Mesenchymal stem cell (in vitro differentiated cells and primary cell): ENCODE measurements at regions not wholly inside any gene's neighbourhood (a gene's known extent, or its start where the extent isn't known, plus 50 kb on each side); places are given as distances from the start of the nearest gene placed in this dataset.

Experiments used
- DNase-seq: peaks from one replicate; pipeline ENCODE4 v3.0.0-alpha.2; 2013
- H2AFZ ChIP-seq: one replicate; pipeline ENCODE4 v1.6.1; 2013; ENCODE audit warnings: low read depth, mild to moderate bottlenecking, control low read depth, inconsistent platforms, low read length, moderate library complexity
- H2AK5ac ChIP-seq: 2 replicates; pipeline ENCODE4 v1.6.1; 2013; ENCODE audit warnings: low read length, moderate library complexity, mild to moderate bottlenecking, inconsistent platforms; ENCODE audit not compliant: severe bottlenecking
- H2BK120ac ChIP-seq: one replicate; pipeline ENCODE4 v1.6.1; 2013; ENCODE audit warnings: low read depth, mild to moderate bottlenecking, inconsistent platforms, low read length, moderate library complexity
- H2BK12ac ChIP-seq, 2 experiments: one replicate each; pipeline ENCODE4 v1.6.1; 2013; ENCODE audit warnings: inconsistent platforms in 2 of 2, low read length in 2 of 2, mild to moderate bottlenecking in 2 of 2, moderate library complexity in 2 of 2, control low read depth in 1 of 2
- H2BK15ac ChIP-seq: one replicate; pipeline ENCODE4 v1.6.1; 2013; ENCODE audit warnings: mild to moderate bottlenecking, low read depth, inconsistent platforms; ENCODE audit not compliant: poor library complexity, severe bottlenecking
- H2BK5ac ChIP-seq: 2 replicates; pipeline ENCODE4 v1.6.1; 2013; ENCODE audit warnings: low read depth, mild to moderate bottlenecking, low read length, control low read depth, inconsistent platforms; ENCODE audit not compliant: poor library complexity, severe bottlenecking
- H3K14ac ChIP-seq, 2 experiments: one replicate each; pipeline ENCODE4 v1.6.1; 2013; ENCODE audit warnings: inconsistent platforms in 2 of 2, low read length in 2 of 2, control low read depth in 1 of 2, mild to moderate bottlenecking in 1 of 2, moderate library complexity in 1 of 2
- H3K18ac ChIP-seq, 2 experiments: one replicate each; pipeline ENCODE4 v1.6.1; 2013; ENCODE audit warnings: inconsistent platforms in 2 of 2, low read length in 2 of 2, control low read depth in 1 of 2, low read depth in 1 of 2, mild to moderate bottlenecking in 1 of 2
- H3K23ac ChIP-seq, 2 experiments: one replicate each; pipeline ENCODE4 v1.6.1; 2013; ENCODE audit warnings: inconsistent platforms in 2 of 2, low read length in 2 of 2, mild to moderate bottlenecking in 2 of 2, moderate library complexity in 2 of 2, control low read depth in 1 of 2
- H3K27ac ChIP-seq: 2 replicates; pipeline ENCODE4 v1.5.1; 2013; ENCODE audit warnings: mild to moderate bottlenecking, moderate library complexity, low read length, control low read depth, inconsistent platforms; ENCODE audit not compliant: poor library complexity, severe bottlenecking
- H3K27me3 ChIP-seq, 2 experiments: 2 replicates each; pipeline versions ENCODE4 v1.6.1 to v1.7.0; 2013; ENCODE audit warnings: low read length in 2 of 2, mild to moderate bottlenecking in 2 of 2, moderate library complexity in 2 of 2, control low read depth in 1 of 2, inconsistent platforms in 1 of 2; ENCODE audit not compliant: control insufficient read depth in 1 of 2, insufficient read depth in 1 of 2
- H3K36me3 ChIP-seq, 2 experiments: 2 replicates each; pipeline versions ENCODE4 v1.6.1 to v1.7.0; 2013; ENCODE audit warnings: low read length in 2 of 2, control low read depth in 1 of 2, inconsistent platforms in 1 of 2, low read depth in 1 of 2, mild to moderate bottlenecking in 1 of 2; ENCODE audit not compliant: insufficient read depth in 2 of 2, control insufficient read depth in 1 of 2
- H3K4ac ChIP-seq, 2 experiments: one replicate each; pipeline ENCODE4 v1.6.1; 2013; ENCODE audit warnings: inconsistent platforms in 2 of 2, low read length in 2 of 2, mild to moderate bottlenecking in 2 of 2, moderate library complexity in 2 of 2, control low read depth in 1 of 2, low read depth in 1 of 2
- H3K4me1 ChIP-seq: 2 replicates; pipeline ENCODE4 v1.6.1; 2013; ENCODE audit warnings: low read depth, low read length, control low read depth; ENCODE audit not compliant: control insufficient read depth, insufficient read depth
- H3K4me2 ChIP-seq: 2 replicates; pipeline ENCODE4 v1.6.1; 2013; ENCODE audit warnings: low read length, mild to moderate bottlenecking, inconsistent platforms; ENCODE audit not compliant: poor library complexity, severe bottlenecking
- H3K4me3 ChIP-seq, 2 experiments: 2 replicates each; pipeline versions ENCODE4 v1.5.1 to v1.7.0; 2013; ENCODE audit warnings: low read length in 2 of 2, mild to moderate bottlenecking in 2 of 2, control low read depth in 1 of 2, low read depth in 1 of 2; ENCODE audit not compliant: insufficient read depth in 1 of 2
- H3K79me1 ChIP-seq: replicated peaks from 2 replicates; pipeline ENCODE4 v1.6.1; 2013; ENCODE audit warnings: mild to moderate bottlenecking, control low read depth, low read length, inconsistent platforms; ENCODE audit not compliant: poor library complexity, severe bottlenecking
- H3K9ac ChIP-seq: 2 replicates; pipeline ENCODE4 v1.7.0; 2013; ENCODE audit warnings: mild to moderate bottlenecking, low read length, moderate library complexity
- H3K9me3 ChIP-seq: 2 replicates; pipeline ENCODE4 v1.7.0; 2013; ENCODE audit warnings: mild to moderate bottlenecking, low read length; ENCODE audit not compliant: control insufficient read depth
- H4K8ac ChIP-seq: one replicate; pipeline ENCODE4 v1.6.1; 2013; ENCODE audit warnings: inconsistent platforms, mild to moderate bottlenecking, low read length, moderate library complexity
- H4K91ac ChIP-seq: one replicate; pipeline ENCODE4 v1.6.1; 2013; ENCODE audit warnings: mild to moderate bottlenecking, low read length, inconsistent platforms
- WGBS: methylation state at CpG from one replicate; pipeline ENCODE4 v1.1.7; 2013; ENCODE audit warnings: mixed read lengths; 5-methylcytosine and 5-hydroxymethylcytosine counted together

GRCh38 chr3:86561215-86561614 is 429.7 kb downstream of the VGLL3 start:
- H4K8ac ChIP-seq, result no peak overlapping the region
- no peak overlapping the region for H2BK120ac ChIP-seq
- no peaks in the 10 kb centered on the region for H3K36me3 ChIP-seq
- H3K4me3 ChIP-seq, result no peak overlapping the region
- no peak overlapping the region for H3K23ac ChIP-seq
- H3K18ac ChIP-seq, result no peak overlapping the region
- no peak overlapping the region for H3K4ac ChIP-seq
- no peak overlapping the region for H2BK12ac ChIP-seq
- H4K91ac ChIP-seq, result no peak overlapping the region
- no peak overlapping the region for H2BK5ac ChIP-seq
- H3K4me1 ChIP-seq, result no peaks in the 10 kb centered on the region
- 22% methylated on average over 1 of the region's 5 CpGs for WGBS
- H3K14ac ChIP-seq, result no peak overlapping the region
- H2BK15ac ChIP-seq, result no peak overlapping the region
- no peak for DNase-seq
- no peak overlapping the region for H2AK5ac ChIP-seq
- no peak overlapping the region for H2AFZ ChIP-seq
- no peak overlapping the region for H3K4me2 ChIP-seq
- H3K9ac ChIP-seq, result no peak overlapping the region
- no peaks in the 10 kb centered on the region for H3K27me3 ChIP-seq
- no peaks in the 10 kb centered on the region for H3K9me3 ChIP-seq
- no peaks in the 10 kb centered on the region for H3K79me1 ChIP-seq
- H3K27ac ChIP-seq, result no peak overlapping the region

GRCh38 chr3:86554383-86554782 is 436.6 kb downstream of the VGLL3 start:
- no peak overlapping the region for H4K8ac ChIP-seq
- DNase-seq, result no peak
- H3K4me3 ChIP-seq, result no peak overlapping the region
- no peaks in the 10 kb centered on the region for H3K27me3 ChIP-seq
- H3K36me3 ChIP-seq, result no peaks in the 10 kb centered on the region
- no peak overlapping the region for H4K91ac ChIP-seq
- no peaks in the 10 kb centered on the region for H3K79me1 ChIP-seq
- no peak overlapping the region for H2BK15ac ChIP-seq
- H2AFZ ChIP-seq, result no peak overlapping the region
- no peak overlapping the region for H3K9ac ChIP-seq
- H3K18ac ChIP-seq, result no peak overlapping the region
- H3K4me2 ChIP-seq, result no peak overlapping the region
- no peak overlapping the region for H2BK5ac ChIP-seq
- WGBS, result 68% methylated on average over 4 of the region's 5 CpGs
- H3K9me3 ChIP-seq, result no peaks in the 10 kb centered on the region
- H3K27ac ChIP-seq, result no peak overlapping the region
- no peak overlapping the region for H3K14ac ChIP-seq
- no peak overlapping the region for H2AK5ac ChIP-seq
- H3K4me1 ChIP-seq, result no peaks in the 10 kb centered on the region
- H2BK12ac ChIP-seq, result no peak overlapping the region
- H3K23ac ChIP-seq, result no peak overlapping the region
- H3K4ac ChIP-seq, result no peak overlapping the region
- H2BK120ac ChIP-seq, result no peak overlapping the region

GRCh38 chr3:86547692-86548091 is 443.3 kb downstream of the VGLL3 start:
- Histone ChIP-seq H3K4me2 (no peak overlapping the region), H3K27me3 (no peaks in the 10 kb centered on the region), H2BK120ac (no peak overlapping the region), H4K91ac (no peak overlapping the region), H3K4ac (no peak overlapping the region), H3K23ac (no peak overlapping the region), H2AFZ (no peak overlapping the region), H3K27ac (no peak overlapping the region), H3K79me1 (no peaks in the 10 kb centered on the region), H2AK5ac (no peak overlapping the region), H3K9ac (no peak overlapping the region), H2BK5ac (no peak overlapping the region), H2BK12ac (no peak overlapping the region), H3K14ac (no peak overlapping the region), H3K4me1 (no peaks in the 10 kb centered on the region), H4K8ac (no peak overlapping the region), H3K18ac (no peak overlapping the region), H3K9me3 (no peaks in the 10 kb centered on the region), H2BK15ac (no peak overlapping the region), H3K36me3 (no peaks in the 10 kb centered on the region), H3K4me3 (no peak overlapping the region)
- no CpG with 5 or more reads among the region's 2 CpGs for WGBS
- no peak for DNase-seq

GRCh38 chr3:86537171-86537570 is 453.8 kb downstream of the VGLL3 start:
- no peaks in the 10 kb centered on the region for H3K4me1 ChIP-seq
- no peak overlapping the region for H3K27ac ChIP-seq
- H3K9ac ChIP-seq, result no peak overlapping the region
- no peak overlapping the region for H2BK120ac ChIP-seq
- no peaks in the 10 kb centered on the region for H3K79me1 ChIP-seq
- H3K23ac ChIP-seq, result no peak overlapping the region
- no peaks in the 10 kb centered on the region for H3K36me3 ChIP-seq
- H3K18ac ChIP-seq, result no peak overlapping the region
- H2AFZ ChIP-seq, result no peak overlapping the region
- no peak for DNase-seq
- H3K27me3 ChIP-seq, result no peaks in the 10 kb centered on the region
- WGBS, result 55% methylated on average over 3 of the region's 5 CpGs
- no peaks in the 10 kb centered on the region for H3K9me3 ChIP-seq
- no peak overlapping the region for H4K91ac ChIP-seq
- no peak overlapping the region for H2BK12ac ChIP-seq
- H3K4ac ChIP-seq, result no peak overlapping the region
- H2AK5ac ChIP-seq, result no peak overlapping the region
- H4K8ac ChIP-seq, result no peak overlapping the region
- H2BK15ac ChIP-seq, result no peak overlapping the region
- H3K4me3 ChIP-seq, result no peak overlapping the region
- H3K4me2 ChIP-seq, result no peak overlapping the region
- no peak overlapping the region for H2BK5ac ChIP-seq
- H3K14ac ChIP-seq, result no peak overlapping the region
